Smooth muscle cell (in vitro differentiated cells): ENCODE measurements at regions not wholly inside any gene's neighbourhood (a gene's known extent, or its start where the extent isn't known, plus 50 kb on each side); places are given as distances from the start of the nearest gene placed in this dataset.

ENCODE experiments used
- DNase-seq: peaks from one replicate; lab custom pipeline; 2025; ENCODE audit not compliant: unreplicated experiment; lab: John Stamatoyannopoulos, UW
- H2AFZ ChIP-seq: fragments of 200-600 bp; sonication (generic); 2 replicates; pipeline ENCODE4 v1.6.0; 2016; ENCODE audit warnings: antibody characterized with exemption, low read depth, mild to moderate bottlenecking
- H3F3A ChIP-seq: fragments of 200-600 bp; sonication (generic); 2 replicates; pipeline ENCODE4 v1.6.0; 2017; ENCODE audit warnings: antibody characterized with exemption, low read depth
- H3K27ac ChIP-seq: fragments of 200-600 bp; sonication (generic); 2 replicates; pipeline ENCODE4 v1.5.1; 2016; ENCODE audit warnings: low read depth, mild to moderate bottlenecking
- H3K27me3 ChIP-seq: fragments of 200-600 bp; sonication (generic); 2 replicates; pipeline ENCODE4 v1.6.1; 2016; ENCODE audit warnings: low read depth, mild to moderate bottlenecking
- H3K36me3 ChIP-seq: fragments of 200-600 bp; sonication (generic); 2 replicates; pipeline ENCODE4 v1.5.1; 2016; ENCODE audit warnings: low read depth
- H3K4me1 ChIP-seq: fragments of 200-600 bp; sonication (generic); 2 replicates; pipeline ENCODE4 v1.5.1; 2016; ENCODE audit warnings: low read depth
- H3K4me2 ChIP-seq: fragments of 200-600 bp; sonication (generic); 2 replicates; pipeline ENCODE4 v1.6.0; 2016; ENCODE audit warnings: mild to moderate bottlenecking
- H3K4me3 ChIP-seq: fragments of 200-600 bp; sonication (generic); 2 replicates; pipeline ENCODE4 v1.5.1; 2016; ENCODE audit warnings: mild to moderate bottlenecking
- H3K79me2 ChIP-seq: fragments of 200-600 bp; sonication (generic); 2 replicates; pipeline ENCODE4 v1.6.0; 2016; ENCODE audit warnings: low read depth, mild to moderate bottlenecking
- H3K9ac ChIP-seq: fragments of 200-600 bp; sonication (generic); 2 replicates; pipeline ENCODE4 v1.6.0; 2016; ENCODE audit warnings: low read depth
- H3K9me3 ChIP-seq: fragments of 200-600 bp; sonication (generic); replicated peaks from 2 replicates; pipeline ENCODE4 v1.5.1; 2016; ENCODE audit warnings: low read depth
- H4K20me1 ChIP-seq: fragments of 200-600 bp; sonication (generic); 2 replicates; pipeline ENCODE4 v1.6.0; 2016; ENCODE audit warnings: low read depth
- CTCF ChIP-seq: fragments of 200-600 bp; sonication (generic); IDR thresholded peaks from 2 replicates; pipeline ENCODE4 v1.5.1; 2017; ENCODE audit warnings: borderline replicate concordance, mild to moderate bottlenecking, antibody characterized with exemption; ENCODE audit not compliant: insufficient read depth, poor library complexity, severe bottlenecking
- WGBS: methylation state at CpG from one replicate; pipeline ENCODE4 v1.1.7; 2016; ENCODE audit warnings: low lambda C conversion rate; 5-methylcytosine and 5-hydroxymethylcytosine counted together

- WGBS: 83% methylated on average over 6 of the region's 6 CpGs
- no peak overlapping the region for H3K27ac ChIP-seq
These were observed 150.2 kb upstream of the CDK1 start for GRCh38 chr10:60627778-60628748.

GRCh38 chr10:60626037-60626436 lies 152.2 kb upstream of the CDK1 start:
- no peaks in the 10 kb centered on the region for H3K79me2 ChIP-seq
- H3K4me2 ChIP-seq: no peak overlapping the region
- DNase-seq: no peak
- no peaks in the 10 kb centered on the region for H3K36me3 ChIP-seq
- H3K9ac ChIP-seq: no peak overlapping the region
- H2AFZ ChIP-seq: no peak overlapping the region
- 92% methylated on average over 1 of the region's 1 CpG for WGBS
- H3K27me3 ChIP-seq: no peaks in the 10 kb centered on the region
- no peak overlapping the region for H3K27ac ChIP-seq
- no peak overlapping the region for H3K4me3 ChIP-seq
- no peak for TF ChIP-seq CTCF
- no peaks in the 10 kb centered on the region for H3K4me1 ChIP-seq
- H3K9me3 ChIP-seq: no peaks in the 10 kb centered on the region
- no peaks in the 10 kb centered on the region for H3F3A ChIP-seq
- H4K20me1 ChIP-seq: peaks cover 3% of the 10 kb centered on the region

More at GRCh38 chr10:60627778-60628748, 150.2 kb upstream of the CDK1 start:
- H3K79me2 ChIP-seq: no peaks in the 10 kb centered on the region
- no peak overlapping the region for H3K9ac ChIP-seq
- H3K4me2 ChIP-seq: no peak overlapping the region
- H3K9me3 ChIP-seq: no peaks in the 10 kb centered on the region
- TF ChIP-seq CTCF: no peak
- H3K36me3 ChIP-seq: no peaks in the 10 kb centered on the region
- H3K4me1 ChIP-seq: no peaks in the 10 kb centered on the region
- H3K27me3 ChIP-seq: no peaks in the 10 kb centered on the region
- no peak overlapping the region for H2AFZ ChIP-seq
- peaks cover 3% of the 10 kb centered on the region for H4K20me1 ChIP-seq
- H3K4me3 ChIP-seq: peak overlapping the region; percentile 13
- no peak for DNase-seq
- no peaks in the 10 kb centered on the region for H3F3A ChIP-seq

- DNase-seq: no peak
- H3F3A ChIP-seq: no peaks in the 10 kb centered on the region
- H3K27ac ChIP-seq: no peak overlapping the region
- H3K79me2 ChIP-seq: no peaks in the 10 kb centered on the region
- H3K4me2 ChIP-seq: no peak overlapping the region
- peaks cover 3% of the 10 kb centered on the region for H4K20me1 ChIP-seq
- TF ChIP-seq CTCF: no peak
- no peaks in the 10 kb centered on the region for H3K36me3 ChIP-seq
- H3K9ac ChIP-seq: no peak overlapping the region
- no peaks in the 10 kb centered on the region for H3K27me3 ChIP-seq
- no peak overlapping the region for H2AFZ ChIP-seq
- H3K4me3 ChIP-seq: no peak overlapping the region
- H3K9me3 ChIP-seq: no peaks in the 10 kb centered on the region
- WGBS: 77% methylated on average over 1 of the region's 1 CpG
- no peaks in the 10 kb centered on the region for H3K4me1 ChIP-seq
These were observed 154.7 kb upstream of the CDK1 start for GRCh38 chr10:60623627-60624026.
